ENCODE measurements at regions not wholly inside any gene's neighbourhood (a gene's known extent, or its start where the extent isn't known, plus 50 kb on each side); places are given as distances from the start of the nearest gene placed in this dataset.
"Not testable (repeated sequence)": the region's sequence is repeated elsewhere in the genome, so short reads cannot be mapped to it uniquely, and the experiment has no call there.

- not testable (repeated sequence) for TF ChIP-seq CTCF, EP300, POLR2A (IDR thresholded peaks at IDR 0.05)
Observed at GRCh38 chr17:18569489-18569913, 74.7 kb downstream of the TBC1D28 start.

All from sigmoid colon (tissue), 4 donors.